Lung (tissue), 11 donors: ENCODE measurements at regions not wholly inside any gene's neighbourhood (a gene's known extent, or its start where the extent isn't known, plus 50 kb on each side); places are given as distances from the start of the nearest gene placed in this dataset.

Source experiments
- ATAC-seq: fragments of 200-7000 bp; cut with Tn5 transposase; one replicate; pipeline ENCODE4 v1.9.1; 2020; ENCODE audit warnings: moderate number of reproducible peaks; ENCODE audit not compliant: insufficient read depth, low FRiP score
- DNase-seq, 3 donors: peaks; one replicate each; pipeline ENCODE4 v3.0.0-alpha.2; 2013 to 2017
- H3K27ac ChIP-seq, 2 donors: one replicate each; pipeline ENCODE4 v1.5.1; 2013; ENCODE audit warnings: mild to moderate bottlenecking in 2 of 2, moderate library complexity in 2 of 2, control low read depth in 1 of 2, inconsistent platforms in 1 of 2, low read depth in 1 of 2, low read length in 1 of 2
- H3K27me3 ChIP-seq, 3 donors: one replicate each; pipeline ENCODE4 v1.5.1; 2013; ENCODE audit warnings: low read length in 2 of 3; ENCODE audit not compliant: control insufficient read depth in 3 of 3, insufficient read depth in 3 of 3
- H3K36me3 ChIP-seq, 4 donors: one replicate each; pipeline ENCODE4 v1.5.1; 2013; ENCODE audit warnings: low read length in 4 of 4, mild to moderate bottlenecking in 1 of 4, moderate library complexity in 1 of 4; ENCODE audit not compliant: control insufficient read depth in 4 of 4, insufficient read depth in 4 of 4
- H3K4me1 ChIP-seq, 5 donors: one replicate each; pipeline ENCODE4 v1.5.1; 2013; ENCODE audit warnings: low read length in 5 of 5, mild to moderate bottlenecking in 2 of 5, moderate library complexity in 1 of 5; ENCODE audit not compliant: control insufficient read depth in 5 of 5, insufficient read depth in 5 of 5
- H3K4me3 ChIP-seq: one replicate; pipeline ENCODE4 v1.5.1; 2013; ENCODE audit warnings: mild to moderate bottlenecking, control low read depth, moderate library complexity
- H3K9ac ChIP-seq, 2 donors: one replicate each; pipeline ENCODE4 v1.5.1; 2013; ENCODE audit warnings: low read length in 2 of 2, control low read depth in 1 of 2; ENCODE audit not compliant: insufficient read depth in 1 of 2
- H3K9me3 ChIP-seq, 4 donors: one replicate each; pipeline ENCODE4 v1.5.1; 2013; ENCODE audit warnings: low read length in 3 of 4, mild to moderate bottlenecking in 1 of 4, moderate library complexity in 1 of 4; ENCODE audit not compliant: control insufficient read depth in 4 of 4, insufficient read depth in 3 of 4
- WGBS, 2 donors: extraction: QIAGEN DNeasy Blood & Tissue Kit; methylation state at CpG; one replicate each; pipeline ENCODE4 v1.1.7; 2013; 5-methylcytosine and 5-hydroxymethylcytosine counted together
- TF ChIP-seq, protein P1 (sequence below): IDR thresholded peaks from 2 replicates; pipeline ENCODE4 v1.5.1; 2012; ENCODE audit warnings: mild to moderate bottlenecking; ENCODE audit errors: control extremely low read depth, extremely low read depth
- donor health status: control.
- donor health status: control.
- donor health status: Bipolar disorder and iron deficiency.
- donor health status: healthy.
- donor health status: DM: yes; HTN: yes; CAD: no.

DNA sequence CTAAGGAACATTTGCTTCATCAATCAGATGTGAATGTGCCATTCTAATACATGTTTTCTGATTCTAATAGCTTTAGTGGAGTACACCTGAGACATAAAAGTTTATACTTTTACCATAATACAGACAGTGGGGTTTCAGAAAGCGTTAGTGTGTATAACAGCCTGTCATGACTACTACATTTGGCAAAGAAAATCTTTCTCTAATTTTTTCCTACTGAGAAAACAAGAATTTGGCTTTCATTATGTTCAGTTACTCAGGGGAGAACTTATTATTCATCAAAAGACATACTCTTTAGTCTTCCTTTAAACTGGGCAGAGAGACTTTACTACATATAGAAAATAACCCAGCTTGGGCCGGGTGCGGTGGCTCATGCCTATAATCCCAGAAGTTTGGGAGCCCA, 104.9 kb downstream of the PCDH18 start:
- no peak overlapping the region for H3K9ac ChIP-seq
- H3K36me3 ChIP-seq, result no peaks in the 10 kb centered on the region
- H3K27me3 ChIP-seq, result no peaks in the 10 kb centered on the region
- TF ChIP-seq, protein P1, sequence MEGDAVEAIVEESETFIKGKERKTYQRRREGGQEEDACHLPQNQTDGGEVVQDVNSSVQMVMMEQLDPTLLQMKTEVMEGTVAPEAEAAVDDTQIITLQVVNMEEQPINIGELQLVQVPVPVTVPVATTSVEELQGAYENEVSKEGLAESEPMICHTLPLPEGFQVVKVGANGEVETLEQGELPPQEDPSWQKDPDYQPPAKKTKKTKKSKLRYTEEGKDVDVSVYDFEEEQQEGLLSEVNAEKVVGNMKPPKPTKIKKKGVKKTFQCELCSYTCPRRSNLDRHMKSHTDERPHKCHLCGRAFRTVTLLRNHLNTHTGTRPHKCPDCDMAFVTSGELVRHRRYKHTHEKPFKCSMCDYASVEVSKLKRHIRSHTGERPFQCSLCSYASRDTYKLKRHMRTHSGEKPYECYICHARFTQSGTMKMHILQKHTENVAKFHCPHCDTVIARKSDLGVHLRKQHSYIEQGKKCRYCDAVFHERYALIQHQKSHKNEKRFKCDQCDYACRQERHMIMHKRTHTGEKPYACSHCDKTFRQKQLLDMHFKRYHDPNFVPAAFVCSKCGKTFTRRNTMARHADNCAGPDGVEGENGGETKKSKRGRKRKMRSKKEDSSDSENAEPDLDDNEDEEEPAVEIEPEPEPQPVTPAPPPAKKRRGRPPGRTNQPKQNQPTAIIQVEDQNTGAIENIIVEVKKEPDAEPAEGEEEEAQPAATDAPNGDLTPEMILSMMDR, result no peak
- ATAC-seq (no peak), DNase-seq (no peak)
- no peak overlapping the region for H3K4me3 ChIP-seq
- WGBS, 2 donors, result 94 to 97% methylated on average over 3 of the region's 3 CpGs
- H3K4me1 ChIP-seq, result peaks cover 0 to 2% (median 0%) of the 10 kb centered on the region in 5 donors
- H3K27ac ChIP-seq, result no peak overlapping the region
- peaks cover 0 to 2% (median 0%) of the 10 kb centered on the region in 4 donors for H3K9me3 ChIP-seq

DNA sequence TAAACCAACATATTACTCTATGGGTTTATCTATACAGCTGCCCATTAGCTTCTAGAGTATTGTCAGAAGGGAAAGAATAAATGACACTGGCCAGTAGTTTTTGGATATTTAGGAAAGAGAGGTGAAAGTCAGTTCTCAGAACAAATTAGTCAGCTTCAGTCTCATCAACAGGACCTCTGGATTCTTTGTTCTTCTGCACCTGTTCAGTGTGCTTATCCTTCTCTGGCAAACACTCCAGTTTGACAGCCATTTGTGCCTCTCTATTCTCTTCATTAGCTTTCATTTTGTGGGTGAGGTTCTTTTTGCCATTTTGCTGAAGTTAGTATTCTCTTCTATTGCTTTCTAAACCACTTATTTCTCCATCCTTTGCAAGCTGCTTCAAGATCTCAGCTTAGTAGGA, 107.0 kb downstream of the PCDH18 start:
- H3K4me3 ChIP-seq, result no peak overlapping the region
- peaks cover 0 to 2% (median 0%) of the 10 kb centered on the region in 5 donors for H3K4me1 ChIP-seq
- no peaks in the 10 kb centered on the region for H3K36me3 ChIP-seq
- ATAC-seq (no peak), DNase-seq (no peak)
- no peak overlapping the region for H3K9ac ChIP-seq
- TF ChIP-seq, protein P1, result no peak
- H3K27ac ChIP-seq, result no peak overlapping the region
- H3K27me3 ChIP-seq, result no peaks in the 10 kb centered on the region
- no peaks in the 10 kb centered on the region for H3K9me3 ChIP-seq

DNA sequence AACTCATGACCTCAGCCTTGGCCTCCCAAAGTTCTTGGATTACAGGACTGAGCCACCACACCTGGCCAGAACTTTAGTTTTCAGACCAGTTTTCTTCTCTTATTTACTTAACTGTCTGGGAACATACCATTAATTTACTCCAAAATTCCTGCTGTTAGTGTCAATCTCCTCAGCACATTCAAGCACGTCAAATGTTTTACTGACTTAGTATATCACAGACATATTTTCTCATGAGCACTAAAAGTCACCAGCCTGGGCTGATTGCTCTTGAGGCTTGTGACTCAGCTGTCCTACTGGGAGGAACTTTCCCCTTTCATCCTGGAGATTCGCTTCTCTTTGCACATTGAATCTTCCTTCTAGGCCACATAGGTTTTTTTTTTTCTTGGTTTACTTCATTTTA, 109.6 kb downstream of the PCDH18 start:
- TF ChIP-seq, protein P1, result no peak
- H3K27me3 ChIP-seq, result no peaks in the 10 kb centered on the region
- WGBS, 2 donors, result 94 to 95% methylated on average over 2 of the region's 2 CpGs
- DNase-seq, result no peak
- H3K27ac ChIP-seq, result no peak overlapping the region
- H3K4me3 ChIP-seq, result no peak overlapping the region
- no peaks in the 10 kb centered on the region for H3K36me3 ChIP-seq
- H3K9me3 ChIP-seq, result no peaks in the 10 kb centered on the region
- H3K4me1 ChIP-seq, result peaks cover 0 to 1% (median 0%) of the 10 kb centered on the region in 5 donors
- H3K9ac ChIP-seq, result no peak overlapping the region
- ATAC-seq, result no peak

DNA sequence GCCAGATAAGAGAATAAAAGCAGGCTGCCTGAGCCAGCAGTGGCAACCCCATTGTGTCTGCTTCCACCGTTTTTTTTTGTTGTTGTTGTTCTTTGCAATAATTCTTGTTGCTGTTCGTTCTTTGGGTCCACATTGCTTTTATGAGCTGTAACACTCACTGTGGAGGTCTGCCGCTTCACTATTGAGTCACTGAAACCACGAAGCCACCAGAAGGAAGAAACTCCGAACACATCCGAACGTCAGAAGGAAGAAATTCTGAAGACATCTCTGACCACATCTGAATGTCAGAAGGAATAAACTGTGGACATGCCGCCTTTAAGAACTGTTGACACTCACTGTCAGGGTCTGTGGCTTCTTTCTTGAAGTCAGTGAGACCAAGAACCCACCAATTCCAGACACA, 110.5 kb downstream of the PCDH18 start:
- DNase-seq (no peak), ATAC-seq (no peak)
- Histone ChIP-seq H3K27ac (no peak overlapping the region), H3K9me3 (no peaks in the 10 kb centered on the region), H3K27me3 (no peaks in the 10 kb centered on the region), H3K36me3 (no peaks in the 10 kb centered on the region), H3K9ac (no peak overlapping the region), H3K4me1 (no peaks in the 10 kb centered on the region), H3K4me3 (no peak overlapping the region)
- TF ChIP-seq, protein P1, result no peak
- 78 to 80% methylated on average over 8 of the region's 8 CpGs for WGBS, 2 donors
